Suprapubic skin (tissue), 3 donors: ENCODE measurements at regions not wholly inside any gene's neighbourhood (a gene's known extent, or its start where the extent isn't known, plus 50 kb on each side); places are given as distances from the start of the nearest gene placed in this dataset.

Source experiments
- CTCF ChIP-seq, 2 donors: fragments of 200-600 bp in 1 of 2; fragments of 450-650 bp in 1 of 2; sonication (generic) in 1 of 2; IDR thresholded peaks; one replicate each; pipeline ENCODE4 v1.5.1; 2016 to 2019; ENCODE audit warnings: antibody characterized with exemption in 2 of 2, mild to moderate bottlenecking in 1 of 2, moderate library complexity in 1 of 2
- EP300 ChIP-seq: sonication (generic); formaldehyde crosslinking; IDR thresholded peaks from one replicate; pipeline ENCODE4 v1.6.1; 2017; ENCODE audit warnings: antibody characterized with exemption
- POLR2A ChIP-seq, 2 donors: fragments of 450-650 bp; IDR thresholded peaks; one replicate each; pipeline ENCODE4 v1.6.1; 2017; ENCODE audit warnings: antibody characterized with exemption in 2 of 2, mild to moderate bottlenecking in 2 of 2, moderate library complexity in 2 of 2

DNA sequence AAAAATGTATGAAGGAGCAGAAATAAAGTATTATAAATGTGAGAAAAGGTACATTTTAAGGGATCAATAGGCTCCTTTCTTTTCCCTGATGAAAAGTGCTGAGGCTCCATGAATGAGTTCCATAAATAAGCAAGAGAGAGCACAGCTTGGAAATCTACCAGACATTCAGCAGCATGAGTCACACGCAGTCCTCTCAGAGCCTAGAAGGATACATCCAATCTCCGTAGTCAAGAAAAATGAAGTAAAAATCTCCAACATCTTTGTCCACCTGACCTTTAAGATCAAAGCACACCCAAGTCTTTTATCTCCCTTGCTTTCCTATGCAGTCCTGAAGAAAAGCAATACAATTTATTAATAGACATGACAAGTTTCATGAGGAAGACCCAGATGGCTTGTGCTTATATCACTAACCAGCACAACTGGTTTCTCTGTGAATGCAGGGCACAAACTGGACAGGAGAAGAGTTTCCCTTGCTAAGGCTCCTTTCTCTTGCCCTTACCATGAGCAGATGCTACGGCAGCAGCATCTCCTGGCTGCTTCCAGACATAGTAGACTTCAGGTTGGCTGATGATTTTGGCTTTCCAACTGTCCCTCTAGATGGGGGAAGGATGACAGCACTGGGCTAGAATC is 730.8 kb downstream of the EFNB2 start:
- TF ChIP-seq CTCF (IDR thresholded peaks at IDR 0.05) (no peak), EP300 (no peak), POLR2A (IDR thresholded peaks at IDR 0.05) (no peak)
